ENCODE measurements at regions not wholly inside any gene's neighbourhood (a gene's known extent, or its start where the extent isn't known, plus 50 kb on each side); places are given as distances from the start of the nearest gene placed in this dataset.

GRCh38 chr1:34650800-34651199 is 104.0 kb upstream of the GJB5 start:
- H3K36me3 ChIP-seq (ENCODE audit: control insufficient read depth in 2 of 2, insufficient read depth in 1 of 2, low read length in 2 of 2) = no peaks in the 10 kb centered on the region
- no peaks in the 10 kb centered on the region for H3K4me1 ChIP-seq (ENCODE audit: control insufficient read depth, insufficient read depth, low read length)
- no peak overlapping the region for H3K27ac ChIP-seq (ENCODE audit: extremely low read depth, low read depth, low read length)
- TF ChIP-seq, protein P1, sequence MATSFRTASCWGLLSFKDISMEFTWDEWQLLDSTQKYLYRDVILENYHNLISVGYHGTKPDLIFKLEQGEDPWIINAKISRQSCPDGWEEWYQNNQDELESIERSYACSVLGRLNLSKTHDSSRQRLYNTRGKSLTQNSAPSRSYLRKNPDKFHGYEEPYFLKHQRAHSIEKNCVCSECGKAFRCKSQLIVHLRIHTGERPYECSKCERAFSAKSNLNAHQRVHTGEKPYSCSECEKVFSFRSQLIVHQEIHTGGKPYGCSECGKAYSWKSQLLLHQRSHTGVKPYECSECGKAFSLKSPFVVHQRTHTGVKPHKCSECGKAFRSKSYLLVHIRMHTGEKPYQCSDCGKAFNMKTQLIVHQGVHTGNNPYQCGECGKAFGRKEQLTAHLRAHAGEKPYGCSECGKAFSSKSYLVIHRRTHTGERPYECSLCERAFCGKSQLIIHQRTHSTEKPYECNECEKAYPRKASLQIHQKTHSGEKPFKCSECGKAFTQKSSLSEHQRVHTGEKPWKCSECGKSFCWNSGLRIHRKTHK (tag by site-specific recombination; IDR thresholded peaks at IDR 0.05) = no peak
- TF ChIP-seq, protein P2, sequence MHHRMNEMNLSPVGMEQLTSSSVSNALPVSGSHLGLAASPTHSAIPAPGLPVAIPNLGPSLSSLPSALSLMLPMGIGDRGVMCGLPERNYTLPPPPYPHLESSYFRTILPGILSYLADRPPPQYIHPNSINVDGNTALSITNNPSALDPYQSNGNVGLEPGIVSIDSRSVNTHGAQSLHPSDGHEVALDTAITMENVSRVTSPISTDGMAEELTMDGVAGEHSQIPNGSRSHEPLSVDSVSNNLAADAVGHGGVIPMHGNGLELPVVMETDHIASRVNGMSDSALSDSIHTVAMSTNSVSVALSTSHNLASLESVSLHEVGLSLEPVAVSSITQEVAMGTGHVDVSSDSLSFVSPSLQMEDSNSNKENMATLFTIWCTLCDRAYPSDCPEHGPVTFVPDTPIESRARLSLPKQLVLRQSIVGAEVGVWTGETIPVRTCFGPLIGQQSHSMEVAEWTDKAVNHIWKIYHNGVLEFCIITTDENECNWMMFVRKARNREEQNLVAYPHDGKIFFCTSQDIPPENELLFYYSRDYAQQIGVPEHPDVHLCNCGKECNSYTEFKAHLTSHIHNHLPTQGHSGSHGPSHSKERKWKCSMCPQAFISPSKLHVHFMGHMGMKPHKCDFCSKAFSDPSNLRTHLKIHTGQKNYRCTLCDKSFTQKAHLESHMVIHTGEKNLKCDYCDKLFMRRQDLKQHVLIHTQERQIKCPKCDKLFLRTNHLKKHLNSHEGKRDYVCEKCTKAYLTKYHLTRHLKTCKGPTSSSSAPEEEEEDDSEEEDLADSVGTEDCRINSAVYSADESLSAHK (tag by site-specific recombination; IDR thresholded peaks at IDR 0.05) = no peak
- TF ChIP-seq GFI1B (tag by site-specific recombination; IDR thresholded peaks at IDR 0.05) = no peak
- H3K4me3 ChIP-seq (ENCODE audit: low read depth, low read length) = no peak overlapping the region
- ChIA-PET POLR2A (no interaction called here), CTCF (no interaction called here)
- no peaks in the 10 kb centered on the region for H3K9me3 ChIP-seq (ENCODE audit: control insufficient read depth, insufficient read depth, low read depth, low read length)

DNA sequence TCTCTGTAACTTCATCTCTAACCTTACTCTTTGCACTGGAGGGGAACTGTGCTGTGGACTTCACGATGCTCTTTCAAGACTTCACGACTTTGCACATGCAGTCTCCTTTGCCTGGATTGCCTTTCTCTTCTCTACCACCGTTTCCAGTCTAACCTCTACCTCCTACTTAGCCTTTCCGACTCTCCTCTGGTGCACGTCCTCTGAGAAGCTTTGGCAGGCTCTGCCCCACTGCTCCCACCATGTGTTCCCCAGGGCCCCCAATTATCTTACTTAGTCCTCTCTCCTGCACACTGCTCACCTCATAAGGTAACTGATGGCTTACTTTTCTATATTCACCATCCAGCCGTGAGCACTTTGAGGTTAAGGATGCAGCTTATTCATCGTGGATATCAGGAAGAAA is 101.7 kb upstream of the GJB5 start:
- POLR2A ChIA-PET = no interaction called here
- CTCF ChIA-PET = interaction anchor here (0.6 kb wide), 1 partner anchor 132 kb away, joined by 3 read pairs; no protein-coding TSS in a partner anchor
- no peaks in the 10 kb centered on the region for H3K36me3 ChIP-seq (ENCODE audit: control insufficient read depth in 2 of 2, insufficient read depth in 1 of 2, low read length in 2 of 2)
- no peaks in the 10 kb centered on the region for H3K4me1 ChIP-seq (ENCODE audit: control insufficient read depth, insufficient read depth, low read length)
- H3K27ac ChIP-seq (ENCODE audit: extremely low read depth, low read depth, low read length) = no peak overlapping the region
- H3K4me3 ChIP-seq (ENCODE audit: low read depth, low read length) = no peak overlapping the region
- no peaks in the 10 kb centered on the region for H3K9me3 ChIP-seq (ENCODE audit: control insufficient read depth, insufficient read depth, low read depth, low read length)
- TF ChIP-seq ZNF513 (tag by site-specific recombination; IDR thresholded peaks at IDR 0.05) (no peak), ZNF791 (tag by site-specific recombination; IDR thresholded peaks at IDR 0.05) (no peak), ZSCAN18 (tag by site-specific recombination; IDR thresholded peaks at IDR 0.05) (no peak), ZNF571 (tag by site-specific recombination; IDR thresholded peaks at IDR 0.05) (no peak), ZNF555 (tag by site-specific recombination; conservative IDR thresholded peaks at IDR 0.05) (no peak), ZNF585B (tag by site-specific recombination; IDR thresholded peaks at IDR 0.05) (no peak), ZNF670 (tag by site-specific recombination; IDR thresholded peaks at IDR 0.05; ENCODE audit: low read depth) (no peak), ZNF184 (tag by site-specific recombination; IDR thresholded peaks at IDR 0.05) (no peak), ZNF707 (tag by site-specific recombination; IDR thresholded peaks at IDR 0.05) (no peak), BCL11A (tag by site-specific recombination; IDR thresholded peaks at IDR 0.05; ENCODE audit: low read depth) (no peak), ZNF132 (tag by site-specific recombination; IDR thresholded peaks at IDR 0.05; ENCODE audit: borderline replicate concordance) (no peak), ZNF416 (tag by site-specific recombination; IDR thresholded peaks at IDR 0.05) (no peak), ZBTB44 (tag by site-specific recombination; IDR thresholded peaks at IDR 0.05) (no peak), ZNF560 (tag by site-specific recombination; IDR thresholded peaks at IDR 0.05; ENCODE audit: borderline replicate concordance) (no peak)
- TF ChIP-seq, protein P3, sequence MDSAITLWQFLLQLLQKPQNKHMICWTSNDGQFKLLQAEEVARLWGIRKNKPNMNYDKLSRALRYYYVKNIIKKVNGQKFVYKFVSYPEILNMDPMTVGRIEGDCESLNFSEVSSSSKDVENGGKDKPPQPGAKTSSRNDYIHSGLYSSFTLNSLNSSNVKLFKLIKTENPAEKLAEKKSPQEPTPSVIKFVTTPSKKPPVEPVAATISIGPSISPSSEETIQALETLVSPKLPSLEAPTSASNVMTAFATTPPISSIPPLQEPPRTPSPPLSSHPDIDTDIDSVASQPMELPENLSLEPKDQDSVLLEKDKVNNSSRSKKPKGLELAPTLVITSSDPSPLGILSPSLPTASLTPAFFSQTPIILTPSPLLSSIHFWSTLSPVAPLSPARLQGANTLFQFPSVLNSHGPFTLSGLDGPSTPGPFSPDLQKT (IDR thresholded peaks at IDR 0.05; ENCODE audit: borderline replicate concordance, low read depth, low read length) = no peak
- TF ChIP-seq, protein P4, sequence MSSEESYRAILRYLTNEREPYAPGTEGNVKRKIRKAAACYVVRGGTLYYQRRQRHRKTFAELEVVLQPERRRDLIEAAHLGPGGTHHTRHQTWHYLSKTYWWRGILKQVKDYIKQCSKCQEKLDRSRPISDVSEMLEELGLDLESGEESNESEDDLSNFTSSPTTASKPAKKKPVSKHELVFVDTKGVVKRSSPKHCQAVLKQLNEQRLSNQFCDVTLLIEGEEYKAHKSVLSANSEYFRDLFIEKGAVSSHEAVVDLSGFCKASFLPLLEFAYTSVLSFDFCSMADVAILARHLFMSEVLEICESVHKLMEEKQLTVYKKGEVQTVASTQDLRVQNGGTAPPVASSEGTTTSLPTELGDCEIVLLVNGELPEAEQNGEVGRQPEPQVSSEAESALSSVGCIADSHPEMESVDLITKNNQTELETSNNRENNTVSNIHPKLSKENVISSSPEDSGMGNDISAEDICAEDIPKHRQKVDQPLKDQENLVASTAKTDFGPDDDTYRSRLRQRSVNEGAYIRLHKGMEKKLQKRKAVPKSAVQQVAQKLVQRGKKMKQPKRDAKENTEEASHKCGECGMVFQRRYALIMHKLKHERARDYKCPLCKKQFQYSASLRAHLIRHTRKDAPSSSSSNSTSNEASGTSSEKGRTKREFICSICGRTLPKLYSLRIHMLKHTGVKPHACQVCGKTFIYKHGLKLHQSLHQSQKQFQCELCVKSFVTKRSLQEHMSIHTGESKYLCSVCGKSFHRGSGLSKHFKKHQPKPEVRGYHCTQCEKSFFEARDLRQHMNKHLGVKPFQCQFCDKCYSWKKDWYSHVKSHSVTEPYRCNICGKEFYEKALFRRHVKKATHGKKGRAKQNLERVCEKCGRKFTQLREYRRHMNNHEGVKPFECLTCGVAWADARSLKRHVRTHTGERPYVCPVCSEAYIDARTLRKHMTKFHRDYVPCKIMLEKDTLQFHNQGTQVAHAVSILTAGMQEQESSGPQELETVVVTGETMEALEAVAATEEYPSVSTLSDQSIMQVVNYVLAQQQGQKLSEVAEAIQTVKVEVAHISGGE (tag by site-specific recombination; conservative IDR thresholded peaks at IDR 0.05; ENCODE audit: low read depth) = no peak
- TF ChIP-seq, protein P5, sequence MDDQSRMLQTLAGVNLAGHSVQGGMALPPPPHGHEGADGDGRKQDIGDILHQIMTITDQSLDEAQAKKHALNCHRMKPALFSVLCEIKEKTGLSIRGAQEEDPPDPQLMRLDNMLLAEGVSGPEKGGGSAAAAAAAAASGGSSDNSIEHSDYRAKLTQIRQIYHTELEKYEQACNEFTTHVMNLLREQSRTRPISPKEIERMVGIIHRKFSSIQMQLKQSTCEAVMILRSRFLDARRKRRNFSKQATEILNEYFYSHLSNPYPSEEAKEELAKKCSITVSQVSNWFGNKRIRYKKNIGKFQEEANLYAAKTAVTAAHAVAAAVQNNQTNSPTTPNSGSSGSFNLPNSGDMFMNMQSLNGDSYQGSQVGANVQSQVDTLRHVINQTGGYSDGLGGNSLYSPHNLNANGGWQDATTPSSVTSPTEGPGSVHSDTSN (CRISPR knock-in tag; IDR thresholded peaks at IDR 0.05) = no peak
